B cell (primary cell): ENCODE measurements at regions not wholly inside any gene's neighbourhood (a gene's known extent, or its start where the extent isn't known, plus 50 kb on each side); places are given as distances from the start of the nearest gene placed in this dataset.

ENCODE experiments used
- CTCF ChIP-seq: fragments of 200-600 bp; IDR thresholded peaks from one replicate; pipeline ENCODE4 v1.8.0; 2022; ENCODE audit warnings: antibody characterized with exemption, mild to moderate bottlenecking
- EZH2 ChIP-seq: IDR thresholded peaks from 2 replicates; pipeline ENCODE4 v1.6.1; 2012; ENCODE audit warnings: borderline replicate concordance, low read depth, mild to moderate bottlenecking, moderate library complexity, low read length; ENCODE audit not compliant: insufficient read depth, poor library complexity, severe bottlenecking

- no peak for TF ChIP-seq CTCF
- no peak for TF ChIP-seq EZH2
These were observed 1621.6 kb upstream of the RAG2 start for GRCh38 chr11:38219636-38220035.
